ENCODE measurements at regions not wholly inside any gene's neighbourhood (a gene's known extent, or its start where the extent isn't known, plus 50 kb on each side); places are given as distances from the start of the nearest gene placed in this dataset.

- ChIA-PET POLR2A (no interaction called here), CTCF (interaction anchor here (1.0 kb wide), 1 partner anchor 24 kb away, joined by 3 read pairs; no protein-coding TSS in a partner anchor)
- ATAC-seq (ENCODE audit: low read depth) (no peak), DNase-seq (no peak)
- Histone ChIP-seq H2AFZ (ENCODE audit: insufficient read depth, low read depth, low read length, poor library complexity, severe bottlenecking) (no peak overlapping the region), H3K27ac (ENCODE audit: low read length in 2 of 2) (no peak overlapping the region), H3K79me2 (ENCODE audit: control insufficient read depth, insufficient read depth, low read length) (no peaks in the 10 kb centered on the region), H3K9me3 (ENCODE audit: control extremely low read depth in 1 of 3, control insufficient read depth in 2 of 3, insufficient read depth in 1 of 3, low read length in 2 of 3) (no peaks in the 10 kb centered on the region), H3K4me3 (ENCODE audit: control extremely low read depth in 1 of 5, extremely low read depth in 1 of 5, insufficient read depth in 1 of 5, low read depth in 2 of 5, low read length in 4 of 5) (no peak overlapping the region), H4K20me1 (ENCODE audit: control insufficient read depth, insufficient read depth, low read length, poor library complexity, severe bottlenecking) (no peaks in the 10 kb centered on the region), H3K4me1 (ENCODE audit: control insufficient read depth in 2 of 2, insufficient read depth in 2 of 2, low read length in 2 of 2) (peaks cover 9 to 12% of the 10 kb centered on the region in 2 donors), H3K4me2 (replicated peaks; ENCODE audit: low read depth, low read length, poor library complexity, severe bottlenecking) (no peak overlapping the region), H3K9ac (ENCODE audit: low read length) (no peak overlapping the region), H3K36me3 (replicated peaks in 1 of 2; ENCODE audit: control extremely low read depth in 1 of 2, control insufficient read depth in 1 of 2, extremely low read depth in 1 of 2, insufficient read depth in 2 of 2, low read length in 1 of 2) (no peaks in the 10 kb centered on the region), H3K27me3 (replicated peaks in 1 of 4; ENCODE audit: control extremely low read depth in 1 of 4, control insufficient read depth in 3 of 4, insufficient read depth in 4 of 4, low read length in 3 of 4) (peaks cover 0 to 26% (median 4%) of the 10 kb centered on the region in 4 experiments)
- TF ChIP-seq, protein P1, sequence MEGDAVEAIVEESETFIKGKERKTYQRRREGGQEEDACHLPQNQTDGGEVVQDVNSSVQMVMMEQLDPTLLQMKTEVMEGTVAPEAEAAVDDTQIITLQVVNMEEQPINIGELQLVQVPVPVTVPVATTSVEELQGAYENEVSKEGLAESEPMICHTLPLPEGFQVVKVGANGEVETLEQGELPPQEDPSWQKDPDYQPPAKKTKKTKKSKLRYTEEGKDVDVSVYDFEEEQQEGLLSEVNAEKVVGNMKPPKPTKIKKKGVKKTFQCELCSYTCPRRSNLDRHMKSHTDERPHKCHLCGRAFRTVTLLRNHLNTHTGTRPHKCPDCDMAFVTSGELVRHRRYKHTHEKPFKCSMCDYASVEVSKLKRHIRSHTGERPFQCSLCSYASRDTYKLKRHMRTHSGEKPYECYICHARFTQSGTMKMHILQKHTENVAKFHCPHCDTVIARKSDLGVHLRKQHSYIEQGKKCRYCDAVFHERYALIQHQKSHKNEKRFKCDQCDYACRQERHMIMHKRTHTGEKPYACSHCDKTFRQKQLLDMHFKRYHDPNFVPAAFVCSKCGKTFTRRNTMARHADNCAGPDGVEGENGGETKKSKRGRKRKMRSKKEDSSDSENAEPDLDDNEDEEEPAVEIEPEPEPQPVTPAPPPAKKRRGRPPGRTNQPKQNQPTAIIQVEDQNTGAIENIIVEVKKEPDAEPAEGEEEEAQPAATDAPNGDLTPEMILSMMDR (IDR thresholded peaks at IDR 0.05): no peak
- no peak for TF ChIP-seq EZH2 (IDR thresholded peaks at IDR 0.05; ENCODE audit: borderline replicate concordance, insufficient read depth, low read depth, low read length, poor library complexity, severe bottlenecking)
- Mint-ChIP-seq H3K9me3 (ENCODE audit: insufficient read depth) (no peaks in the 10 kb centered on the region), H3K27ac (no peak overlapping the region), H3K4me1 (peaks cover 17% of the 10 kb centered on the region), H3K4me3 (no peak overlapping the region), H3K27me3 (peaks cover 34% of the 10 kb centered on the region)
- intact Hi-C loops (cut with micrococcal nuclease): no loop called here
- 89% methylated on average over 7 of the region's 8 CpGs for WGBS (ENCODE audit: insufficient coverage)
These were observed 57.8 kb upstream of the BACE2 start for GRCh38 chr21:41110161-41110560.

DNA sequence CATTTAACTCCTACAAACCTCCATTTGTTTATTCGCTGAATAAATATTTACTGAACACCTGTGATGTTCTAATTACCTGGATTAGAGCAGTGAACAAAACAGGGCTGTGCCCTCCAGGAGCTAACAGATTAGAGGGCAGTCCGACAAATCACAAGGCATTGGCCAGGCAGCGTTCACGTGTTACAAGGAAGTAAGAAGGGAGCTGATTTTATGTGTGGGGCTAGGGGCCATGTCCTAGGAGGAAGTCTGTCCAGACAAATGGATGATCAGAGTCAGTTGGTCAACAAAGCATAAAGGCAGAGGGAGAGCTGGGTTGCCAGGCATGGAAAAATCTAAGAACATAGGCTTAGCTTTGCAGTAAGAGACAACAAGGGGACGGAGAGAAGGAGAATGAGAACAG lies 57.3 kb upstream of the BACE2 start:
- Mint-ChIP-seq H3K4me1 (peaks cover 17% of the 10 kb centered on the region), H3K27me3 (peaks cover 34% of the 10 kb centered on the region), H3K27ac (no peak overlapping the region), H3K4me3 (no peak overlapping the region), H3K9me3 (ENCODE audit: insufficient read depth) (no peaks in the 10 kb centered on the region)
- Histone ChIP-seq H3K9me3 (ENCODE audit: control extremely low read depth in 1 of 3, control insufficient read depth in 2 of 3, insufficient read depth in 1 of 3, low read length in 2 of 3) (no peaks in the 10 kb centered on the region), H3K4me3 (ENCODE audit: control extremely low read depth in 1 of 5, extremely low read depth in 1 of 5, insufficient read depth in 1 of 5, low read depth in 2 of 5, low read length in 4 of 5) (no peak overlapping the region), H3K79me2 (ENCODE audit: control insufficient read depth, insufficient read depth, low read length) (no peaks in the 10 kb centered on the region), H3K36me3 (replicated peaks in 1 of 2; ENCODE audit: control extremely low read depth in 1 of 2, control insufficient read depth in 1 of 2, extremely low read depth in 1 of 2, insufficient read depth in 2 of 2, low read length in 1 of 2) (no peaks in the 10 kb centered on the region), H4K20me1 (ENCODE audit: control insufficient read depth, insufficient read depth, low read length, poor library complexity, severe bottlenecking) (no peaks in the 10 kb centered on the region), H3K27ac (ENCODE audit: low read length in 2 of 2) (no peak overlapping the region), H3K4me2 (replicated peaks; ENCODE audit: low read depth, low read length, poor library complexity, severe bottlenecking) (no peak overlapping the region), H3K4me1 (ENCODE audit: control insufficient read depth in 2 of 2, insufficient read depth in 2 of 2, low read length in 2 of 2) (peaks cover 9 to 12% of the 10 kb centered on the region in 2 donors), H3K27me3 (replicated peaks in 1 of 4; ENCODE audit: control extremely low read depth in 1 of 4, control insufficient read depth in 3 of 4, insufficient read depth in 4 of 4, low read length in 3 of 4) (peaks cover 0 to 25% (median 4%) of the 10 kb centered on the region in 4 experiments), H2AFZ (ENCODE audit: insufficient read depth, low read depth, low read length, poor library complexity, severe bottlenecking) (no peak overlapping the region), H3K9ac (ENCODE audit: low read length) (no peak overlapping the region)
- intact Hi-C loops (cut with micrococcal nuclease): no loop called here
- POLR2A ChIA-PET: no interaction called here
- DNase-seq (no peak), ATAC-seq (ENCODE audit: low read depth) (no peak)
- CTCF ChIA-PET: no interaction called here
- TF ChIP-seq EZH2 (IDR thresholded peaks at IDR 0.05; ENCODE audit: borderline replicate concordance, insufficient read depth, low read depth, low read length, poor library complexity, severe bottlenecking): no peak
- TF ChIP-seq, protein P1 (IDR thresholded peaks at IDR 0.05): no peak
- 87% methylated on average over 4 of the region's 5 CpGs for WGBS (ENCODE audit: insufficient coverage)
